GM18498 (cell line): ENCODE measurements at regions not wholly inside any gene's neighbourhood (a gene's known extent, or its start where the extent isn't known, plus 50 kb on each side); places are given as distances from the start of the nearest gene placed in this dataset.

ENCODE experiments used
- ATAC-seq: cut with Tn5 transposase; IDR thresholded peaks from one replicate; pipeline ENCODE4 v1.9.1; 2021; ENCODE audit warnings: mild to moderate bottlenecking, moderate library complexity; ENCODE audit not compliant: unreplicated experiment

GRCh38 chr4:181323061-181323460, 920.1 kb upstream of the TENM3 start:
- ATAC-seq, result peak; percentile 92

DNA sequence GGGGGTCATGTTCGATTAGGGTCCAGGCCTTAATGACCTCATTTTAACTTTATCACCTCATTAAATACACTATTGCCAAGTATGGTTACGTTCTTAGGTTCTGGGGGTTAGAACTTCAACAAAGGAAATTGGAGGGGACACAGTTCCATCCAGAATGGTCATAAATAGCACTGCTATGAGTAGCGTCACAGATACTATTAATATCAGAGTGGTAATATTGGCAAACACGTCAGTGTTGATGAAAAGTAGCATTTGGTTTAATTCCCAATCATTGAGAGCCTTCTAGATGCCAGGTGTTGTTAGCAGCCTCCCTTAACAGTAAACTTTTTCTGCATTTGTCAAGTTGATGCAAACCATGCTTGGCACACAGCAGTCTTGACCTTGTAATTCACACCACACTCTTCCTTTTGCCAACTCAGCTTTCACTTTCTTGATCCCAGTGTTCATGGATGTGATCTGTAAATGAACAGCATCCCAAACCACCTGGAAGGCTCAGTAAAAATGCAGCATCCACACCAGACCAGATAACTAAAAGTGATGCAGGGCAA, 912.5 kb upstream of the TENM3 start:
- no peak for ATAC-seq

DNA sequence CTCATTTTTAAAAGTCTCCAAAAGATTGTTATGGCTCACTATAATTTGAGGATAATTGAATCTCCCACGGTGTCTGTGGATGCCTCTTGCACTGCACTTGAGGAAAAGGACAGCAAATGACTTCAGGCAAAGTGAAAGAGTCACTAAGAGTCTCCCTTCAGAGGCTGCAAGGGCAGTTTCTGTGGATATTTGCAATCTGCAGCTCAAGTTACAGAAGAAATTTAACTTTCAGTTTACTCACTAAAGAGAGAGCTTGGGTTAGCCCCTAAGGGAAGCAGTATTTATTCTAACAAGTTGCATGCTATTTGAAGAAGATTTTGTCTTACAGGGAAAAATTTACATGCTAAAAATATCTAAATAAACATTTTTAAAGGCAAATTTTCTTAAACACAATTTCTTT, 912.0 kb upstream of the TENM3 start:
- no peak for ATAC-seq

DNA sequence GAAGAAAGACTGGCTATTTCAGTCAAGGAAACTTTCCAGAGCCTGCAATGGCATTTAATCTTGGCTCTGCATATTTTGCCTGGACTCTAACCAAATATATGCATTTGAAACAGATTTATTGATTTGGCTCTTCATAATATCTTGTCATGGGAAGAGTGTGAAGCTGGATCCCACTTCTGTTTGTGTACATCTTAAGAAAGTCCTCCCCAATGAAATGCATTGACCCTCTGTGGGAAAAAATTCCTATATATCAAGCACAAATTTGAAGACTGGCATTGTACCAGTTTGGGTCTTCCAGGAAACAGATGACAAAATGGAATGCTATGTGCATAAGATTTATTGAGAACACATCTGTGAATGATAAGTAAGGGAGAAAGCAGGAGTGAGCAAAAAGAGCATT, 897.3 kb upstream of the TENM3 start:
- ATAC-seq, result no peak

- ATAC-seq, result no peak
These were observed 892.4 kb upstream of the TENM3 start for GRCh38 chr4:181350615-181351415.

GRCh38 chr4:181364504-181364903, 878.7 kb upstream of the TENM3 start:
- ATAC-seq, result no peak

- no peak for ATAC-seq
These were observed 877.5 kb upstream of the TENM3 start for GRCh38 chr4:181365671-181366070.

DNA sequence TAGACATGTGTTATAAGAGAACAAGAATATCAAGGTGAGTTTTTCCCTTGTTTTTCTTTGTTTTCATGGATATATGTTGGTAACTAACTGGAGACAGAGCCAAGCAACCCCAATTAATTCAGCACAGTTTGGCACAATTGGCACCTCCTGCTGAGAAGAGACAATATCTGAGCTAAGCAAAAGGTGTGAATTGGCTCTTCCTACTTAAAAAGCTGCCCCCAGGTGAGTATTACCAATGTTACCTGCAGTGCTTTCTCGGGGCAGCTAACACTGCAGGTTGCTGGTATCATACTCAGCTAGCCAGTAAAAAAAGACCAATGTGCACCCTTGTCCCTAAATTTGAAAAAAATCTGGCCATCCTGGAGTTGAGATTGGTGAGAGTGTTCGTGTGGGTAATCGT, 871.2 kb upstream of the TENM3 start:
- no peak for ATAC-seq

- ATAC-seq, result no peak
These were observed 867.1 kb upstream of the TENM3 start for GRCh38 chr4:181376058-181376457.

GRCh38 chr4:181388061-181388460, 855.1 kb upstream of the TENM3 start:
- ATAC-seq, result no peak

DNA sequence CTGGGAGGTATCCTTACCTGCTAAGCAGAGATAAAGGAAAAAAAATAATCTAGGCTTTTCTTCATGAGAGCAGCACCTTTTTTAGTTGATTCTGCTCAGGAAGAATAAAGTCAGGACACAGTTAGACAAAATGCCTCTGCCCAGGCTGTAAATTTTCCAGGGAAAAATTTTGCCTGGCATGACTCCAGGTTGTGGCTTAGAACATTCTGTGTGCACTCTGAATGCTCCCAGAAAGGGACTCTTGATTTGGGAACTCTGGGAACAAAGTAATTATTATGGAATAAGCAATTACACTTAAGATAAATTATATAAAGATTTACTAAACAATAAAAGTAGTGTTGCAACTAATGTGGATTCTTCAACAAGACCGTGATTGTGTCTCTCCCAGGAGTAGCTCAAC, 826.2 kb upstream of the TENM3 start:
- ATAC-seq, result no peak

DNA sequence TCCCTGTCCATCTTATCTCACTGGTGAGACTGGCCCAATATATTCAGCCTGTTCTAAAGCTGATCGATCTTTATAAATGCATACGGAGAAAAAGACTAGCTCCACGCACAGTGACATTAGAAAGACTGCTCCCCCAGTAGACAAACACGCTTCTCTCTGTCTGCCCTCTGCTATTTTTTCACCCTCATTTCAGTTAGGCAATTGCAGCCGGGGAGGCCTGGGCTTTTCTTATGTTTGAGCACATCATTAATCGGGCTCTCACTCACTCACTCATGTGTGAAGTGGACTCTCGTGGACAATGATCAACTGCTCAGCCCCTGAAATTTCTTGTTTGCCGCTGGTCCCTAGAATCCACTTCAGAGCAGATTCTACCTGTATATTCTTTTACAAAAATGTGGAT, 824.7 kb upstream of the TENM3 start:
- ATAC-seq, result no peak

DNA sequence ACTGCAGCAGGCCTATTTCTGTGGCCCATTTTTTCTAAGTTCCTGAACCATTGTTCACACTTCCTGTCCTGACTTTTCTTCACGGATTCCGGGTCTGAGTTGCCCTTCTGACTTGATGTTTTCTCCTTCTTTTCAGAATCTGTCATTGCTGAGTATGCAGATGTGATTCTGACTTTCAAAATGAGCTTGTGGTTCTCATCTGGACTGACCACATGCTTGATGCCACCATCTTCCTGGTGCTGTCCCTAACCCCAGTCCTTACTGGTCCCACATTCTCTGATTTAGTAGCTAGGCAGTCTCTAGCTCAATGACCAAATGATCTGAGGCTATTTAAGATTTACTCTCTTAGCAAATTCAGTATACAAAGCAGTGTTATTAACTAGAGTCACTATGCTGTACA, 822.3 kb upstream of the TENM3 start:
- no peak for ATAC-seq

DNA sequence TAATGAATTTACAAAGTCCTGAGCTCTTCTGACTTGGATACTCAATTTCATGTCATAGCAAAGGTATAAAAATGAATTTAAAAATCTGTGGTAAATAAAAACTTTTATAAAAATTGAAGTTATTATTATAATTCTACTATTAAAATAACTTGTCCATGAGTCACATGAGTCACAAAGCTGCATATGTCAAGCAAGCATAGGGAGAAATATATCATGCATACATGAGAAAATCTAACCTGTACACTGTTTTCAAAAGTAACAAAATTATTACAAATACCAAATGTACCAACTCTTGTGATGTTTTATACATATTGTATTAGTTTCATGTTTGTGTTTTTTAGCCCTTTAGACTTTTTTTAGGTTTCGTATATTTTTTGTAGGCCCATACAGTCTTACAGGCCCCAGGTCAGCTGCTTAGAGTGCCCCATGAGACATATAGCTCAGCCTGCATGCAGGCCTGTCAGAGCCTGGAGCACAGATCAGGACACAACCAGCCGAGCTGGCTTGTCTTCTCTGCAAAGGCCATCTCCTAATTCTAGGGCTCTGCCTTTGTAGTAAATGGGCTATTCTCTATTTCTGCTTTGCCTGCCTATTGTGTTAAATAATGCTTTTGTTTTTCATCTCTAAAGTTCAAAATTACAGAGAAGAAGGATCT, 818.7 kb upstream of the TENM3 start:
- ATAC-seq, result no peak

DNA sequence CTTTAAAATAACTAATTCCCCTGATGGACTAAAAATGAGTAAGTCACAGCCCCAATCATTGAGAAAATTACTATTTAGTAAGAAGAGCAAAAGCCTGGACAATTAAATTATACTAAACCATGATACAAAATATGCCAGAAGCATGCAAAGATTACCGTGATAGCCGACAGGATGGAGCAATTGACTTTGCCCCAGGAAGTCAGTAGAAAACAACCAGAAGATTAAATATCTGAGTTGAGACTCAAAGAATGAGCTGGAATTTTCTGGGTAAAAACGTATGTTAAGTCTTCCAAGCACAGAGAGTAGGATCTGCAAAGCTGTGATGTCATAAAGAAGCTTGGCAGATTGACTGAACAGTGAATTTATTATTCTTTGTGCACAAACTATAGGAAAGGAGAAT, 816.1 kb upstream of the TENM3 start:
- no peak for ATAC-seq

DNA sequence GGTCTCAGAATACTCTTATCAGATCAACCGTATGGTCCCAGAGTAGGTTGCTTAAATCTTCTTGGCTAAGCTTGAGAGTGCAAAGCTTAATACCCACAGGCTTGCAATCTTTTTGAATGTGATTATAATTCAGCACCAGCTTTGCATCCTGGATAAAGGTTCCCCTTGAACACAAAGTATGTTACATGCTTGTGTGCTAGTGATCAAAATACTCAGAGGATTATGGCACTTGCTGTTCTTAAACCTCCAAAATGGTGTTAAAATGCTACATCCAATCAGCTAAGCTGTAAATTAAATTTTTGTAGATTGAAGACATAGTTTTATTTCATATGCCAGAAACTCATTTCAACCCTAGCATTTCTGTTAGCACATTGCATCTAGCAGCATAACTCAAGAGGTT, 812.2 kb upstream of the TENM3 start:
- no peak for ATAC-seq

DNA sequence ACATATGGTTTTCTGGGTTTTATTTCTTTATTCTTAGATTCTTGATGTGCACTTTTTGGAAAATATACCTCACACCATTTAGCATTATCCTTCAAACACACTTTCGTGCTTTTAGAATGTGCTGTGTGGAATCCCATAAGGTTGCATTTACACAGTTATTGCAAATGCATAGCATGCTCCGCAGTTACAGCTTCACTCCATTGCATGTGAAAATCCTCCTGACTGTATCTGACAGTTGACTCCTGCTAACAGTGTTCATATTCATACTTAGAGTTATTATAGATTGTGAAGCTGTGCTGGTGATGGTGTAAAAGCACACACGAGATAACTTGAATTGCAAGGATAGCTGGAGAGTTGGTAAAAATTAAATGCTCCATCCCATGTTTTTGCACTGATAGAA, 811.5 kb upstream of the TENM3 start:
- ATAC-seq, result no peak

DNA sequence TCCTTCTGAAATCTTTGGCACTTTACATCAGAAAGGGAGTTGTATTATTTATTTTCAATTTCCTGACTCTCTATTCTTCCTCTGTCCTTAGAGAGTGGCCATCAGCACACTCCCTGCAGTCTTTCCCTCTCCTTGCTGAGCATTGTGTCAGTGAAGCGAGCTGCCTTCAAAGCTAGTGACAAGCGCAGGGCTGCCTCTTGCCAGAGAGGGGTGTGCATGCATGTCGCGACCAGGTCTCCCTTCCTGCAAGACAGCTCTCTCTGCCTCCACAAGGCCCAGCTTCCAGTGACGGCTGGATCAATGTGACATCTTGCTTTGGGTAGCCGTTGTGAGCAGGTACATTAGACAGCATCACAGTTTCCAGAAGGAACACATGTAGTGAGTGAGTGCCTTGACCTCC, 810.9 kb upstream of the TENM3 start:
- no peak for ATAC-seq

GRCh38 chr4:181437895-181438294, 805.3 kb upstream of the TENM3 start:
- ATAC-seq, result no peak

DNA sequence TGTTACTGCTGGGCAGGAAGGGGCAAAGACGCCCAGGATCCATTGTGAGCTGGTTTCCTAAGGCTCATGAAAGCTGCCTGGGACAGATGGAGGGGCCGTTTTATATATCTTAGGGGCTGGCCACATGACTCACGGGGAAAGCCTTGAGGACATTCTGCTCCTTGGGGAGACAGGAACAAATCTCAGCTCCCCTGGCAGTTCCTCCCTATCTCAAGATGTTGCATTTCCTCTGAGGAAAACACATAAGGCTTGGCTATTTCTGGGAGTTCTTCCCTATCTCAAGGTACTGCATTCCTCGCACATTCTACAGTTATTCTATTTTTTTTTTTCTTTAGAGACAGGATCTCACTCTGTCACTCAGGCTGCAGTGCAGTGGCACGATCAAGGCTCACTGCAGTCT, 804.6 kb upstream of the TENM3 start:
- no peak for ATAC-seq

GRCh38 chr4:181443021-181443420, 800.2 kb upstream of the TENM3 start:
- peak; percentile 64 for ATAC-seq

- ATAC-seq, result no peak
These were observed 777.4 kb upstream of the TENM3 start for GRCh38 chr4:181465826-181466225.
